Activated CD8-positive, alpha-beta T cell treated with anti-CD3 and anti-CD28 coated beads, Interleukin-2, amount 10 ng/mL, durations not matched to agents 7 days and 5 days (primary cell): ENCODE measurements at regions not wholly inside any gene's neighbourhood (a gene's known extent, or its start where the extent isn't known, plus 50 kb on each side); places are given as distances from the start of the nearest gene placed in this dataset.
A peak's percentile ranks its signal among the peaks of the same experiment; 100 is the strongest.
"Not testable (repeated sequence)": the region's sequence is repeated elsewhere in the genome, so short reads cannot be mapped to it uniquely, and the experiment has no call there.

ENCODE experiments used
- ATAC-seq: fragments of 150-1000 bp; cut with Tn5 transposase; one replicate; pipeline ENCODE4 v1.10.0; 2021; ENCODE audit warnings: moderate library complexity
- CTCF ChIA-PET: fragments of 350-600 bp; sonication (Branson Sonifier 250); formaldehyde crosslinking; loops from one replicate; lab custom pipeline; 2021; ENCODE audit warnings: antibody characterized with exemption; lab: Charles Lee
- POLR2A ChIA-PET: fragments of 350-600 bp; sonication (Branson Sonifier 250); formaldehyde crosslinking; loops from one replicate; lab custom pipeline; 2021; ENCODE audit warnings: antibody characterized with exemption; lab: Charles Lee
- DNase-seq: peaks from one replicate; pipeline ENCODE4 v3.0.0-alpha.2; 2020
- H3K27ac Mint-ChIP-seq: one replicate; pipeline ENCODE4 v1.8.0; 2021; ENCODE audit warnings: mild to moderate bottlenecking, mixed read lengths
- H3K27me3 Mint-ChIP-seq: one replicate; pipeline ENCODE4 v1.8.0; 2021; ENCODE audit warnings: low read depth, mixed read lengths
- H3K36me3 Mint-ChIP-seq: one replicate; pipeline ENCODE4 v1.8.0; 2021; ENCODE audit warnings: low read depth, mixed read lengths
- H3K4me1 Mint-ChIP-seq: one replicate; pipeline ENCODE4 v1.8.0; 2021; ENCODE audit warnings: low read depth, mixed read lengths
- H3K4me3 Mint-ChIP-seq: one replicate; pipeline ENCODE4 v1.8.0; 2021; ENCODE audit warnings: mild to moderate bottlenecking, mixed read lengths
- H3K9me3 Mint-ChIP-seq: one replicate; pipeline ENCODE4 v1.8.0; 2022; ENCODE audit warnings: mixed read lengths; ENCODE audit not compliant: insufficient read depth

- Mint-ChIP-seq H3K4me1 (peaks cover 5% of the 10 kb centered on the region), H3K27ac (no peak overlapping the region), H3K36me3 (peaks cover 2% of the 10 kb centered on the region), H3K9me3 (peaks cover 5% of the 10 kb centered on the region), H3K4me3 (no peak overlapping the region), H3K27me3 (no peaks in the 10 kb centered on the region)
- POLR2A ChIA-PET = no interaction called here
- ATAC-seq = no peak
- no peak for DNase-seq
- CTCF ChIA-PET = no interaction called here
These were observed 305.3 kb upstream of the HNRNPA3 start for GRCh38 chr2:176907341-176907740.

DNA sequence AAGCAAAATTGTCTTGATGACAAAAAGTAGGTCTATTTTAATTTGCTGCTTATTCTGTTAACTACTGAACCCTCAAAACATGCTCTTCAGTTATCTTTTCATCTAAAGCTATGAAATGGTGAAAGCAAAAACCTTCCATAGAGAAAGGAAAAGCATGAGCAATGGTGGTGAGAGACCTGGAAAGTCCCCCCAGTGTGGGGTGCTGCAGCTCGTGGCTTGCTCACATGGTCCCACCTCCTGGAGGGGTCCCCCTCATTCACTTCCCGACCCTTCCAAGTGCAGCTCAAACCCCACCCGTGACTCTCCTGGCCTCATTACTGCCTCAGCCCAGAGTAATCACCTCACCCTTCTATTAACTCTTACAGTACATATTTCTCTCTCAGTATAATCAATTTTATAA lies 301.8 kb upstream of the HNRNPA3 start:
- DNase-seq (no peak), ATAC-seq (no peak)
- POLR2A ChIA-PET = no interaction called here
- Mint-ChIP-seq H3K4me1 (peaks cover 5% of the 10 kb centered on the region), H3K27me3 (no peaks in the 10 kb centered on the region), H3K36me3 (no peaks in the 10 kb centered on the region), H3K27ac (no peak overlapping the region), H3K4me3 (no peak overlapping the region), H3K9me3 (no peaks in the 10 kb centered on the region)
- CTCF ChIA-PET = interaction anchor here (0.6 to 1.6 kb wide), 5 partner anchors 9 to 770 kb away, joined by 3 to 5 read pairs (median 5); no protein-coding TSS in a partner anchor

GRCh38 chr2:176913955-176914354 lies 298.6 kb upstream of the HNRNPA3 start:
- ATAC-seq = no peak
- no peaks in the 10 kb centered on the region for H3K27me3 Mint-ChIP-seq

DNA sequence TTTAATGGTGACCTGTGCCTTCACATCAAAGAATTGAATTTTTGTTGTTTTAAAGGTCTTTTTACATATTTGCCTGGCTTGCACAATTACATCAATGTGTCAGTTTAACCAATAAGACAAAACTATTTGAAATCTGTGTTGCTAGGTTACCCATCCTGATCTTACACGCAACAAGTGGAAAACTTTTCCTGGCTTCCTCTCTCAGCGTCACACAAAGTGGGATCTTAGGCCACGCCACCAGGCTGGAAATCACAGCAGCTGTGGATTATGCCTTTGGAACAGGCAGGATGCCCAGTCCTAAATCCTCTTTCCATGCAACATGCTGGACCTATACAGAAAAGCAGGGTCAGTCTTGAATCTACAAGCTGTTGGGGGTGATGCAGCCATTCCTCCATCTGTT lies 298.2 kb upstream of the HNRNPA3 start:
- Mint-ChIP-seq H3K36me3 (no peaks in the 10 kb centered on the region), H3K9me3 (no peaks in the 10 kb centered on the region), H3K4me1 (peaks cover 5% of the 10 kb centered on the region), H3K4me3 (no peak overlapping the region), H3K27ac (no peak overlapping the region), H3K27me3 (no peaks in the 10 kb centered on the region)
- CTCF ChIA-PET = interaction anchor here (0.6 kb wide), 1 partner anchor 13 kb away, joined by 3 read pairs; no protein-coding TSS in a partner anchor
- POLR2A ChIA-PET = no interaction called here
- no peak for ATAC-seq
- no peak for DNase-seq

More at GRCh38 chr2:176913955-176914354, 298.6 kb upstream of the HNRNPA3 start:
- no peaks in the 10 kb centered on the region for H3K9me3 Mint-ChIP-seq
- CTCF ChIA-PET = interaction anchor here (0.6 kb wide), 1 partner anchor 14 kb away, joined by 3 read pairs; no protein-coding TSS in a partner anchor
- no peak for DNase-seq
- POLR2A ChIA-PET = no interaction called here
- peaks cover 5% of the 10 kb centered on the region for H3K4me1 Mint-ChIP-seq
- H3K27ac Mint-ChIP-seq = no peak overlapping the region
- no peak overlapping the region for H3K4me3 Mint-ChIP-seq
- no peaks in the 10 kb centered on the region for H3K36me3 Mint-ChIP-seq

DNA sequence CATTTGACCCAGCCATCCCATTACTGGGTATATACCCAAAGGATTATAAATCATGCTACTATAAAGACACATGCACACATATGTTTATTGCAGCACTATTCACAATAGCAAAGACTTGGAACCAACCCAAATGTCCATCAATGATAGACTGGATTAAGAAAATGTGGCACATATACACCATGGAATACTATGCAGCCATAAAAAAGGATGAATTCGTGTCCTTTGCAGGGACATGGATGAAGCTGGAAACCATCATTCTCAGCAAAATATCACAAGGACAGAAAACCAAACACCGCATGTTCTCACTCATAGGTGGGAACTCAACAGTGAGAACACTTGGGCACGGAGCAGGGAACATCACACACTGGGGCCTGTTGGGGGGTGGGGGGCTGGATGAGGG lies 290.0 kb upstream of the HNRNPA3 start:
- H3K9me3 Mint-ChIP-seq, H3K27ac Mint-ChIP-seq, DNase-seq, H3K4me3 Mint-ChIP-seq, POLR2A ChIA-PET, H3K36me3 Mint-ChIP-seq, H3K4me1 Mint-ChIP-seq, H3K27me3 Mint-ChIP-seq, CTCF ChIA-PET, ATAC-seq: not testable (repeated sequence)

GRCh38 chr2:176923205-176923604 lies 289.4 kb upstream of the HNRNPA3 start:
- Mint-ChIP-seq H3K27ac (no peak overlapping the region), H3K27me3 (peaks cover 3% of the 10 kb centered on the region), H3K4me1 (no peaks in the 10 kb centered on the region), H3K36me3 (no peaks in the 10 kb centered on the region), H3K9me3 (no peaks in the 10 kb centered on the region), H3K4me3 (no peak overlapping the region)
- DNase-seq (no peak), ATAC-seq (no peak)
- ChIA-PET CTCF (no interaction called here), POLR2A (no interaction called here)

DNA sequence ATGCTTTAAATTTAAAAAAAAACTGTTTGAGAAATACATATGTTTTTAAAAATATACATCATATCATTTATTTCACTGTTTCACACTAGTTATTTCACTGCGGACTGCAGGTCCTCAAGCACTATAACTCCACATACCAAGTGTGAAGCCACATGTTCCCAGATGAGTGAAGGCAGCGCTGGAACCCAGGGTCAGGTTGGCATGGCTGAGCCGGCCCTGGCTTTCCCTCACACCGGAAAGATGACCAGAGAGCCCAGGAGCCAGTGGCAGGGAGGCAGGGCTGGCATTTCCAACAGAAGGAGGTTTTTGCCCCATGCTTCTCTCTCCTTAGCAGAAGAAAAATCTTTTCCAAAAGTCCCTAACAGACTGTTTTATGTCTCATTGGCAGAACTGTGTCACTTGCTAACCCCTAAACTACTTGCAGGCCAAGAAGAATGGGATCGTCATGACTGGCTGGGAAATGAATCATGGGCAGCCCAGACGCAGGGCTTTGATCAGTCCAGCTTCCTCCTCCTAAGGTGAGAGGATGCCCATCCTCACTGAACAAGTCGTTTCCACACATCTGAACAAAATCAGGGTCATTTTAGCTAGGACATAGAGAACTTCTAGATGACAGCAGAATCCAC lies 287.6 kb upstream of the HNRNPA3 start:
- H3K4me3 Mint-ChIP-seq = no peak overlapping the region
- peaks cover 3% of the 10 kb centered on the region for H3K36me3 Mint-ChIP-seq
- peaks cover 3% of the 10 kb centered on the region for H3K27me3 Mint-ChIP-seq
- DNase-seq = no peak
- CTCF ChIA-PET = interaction anchor here (0.7 kb wide), 1 partner anchor 110 kb away, joined by 3 read pairs; no protein-coding TSS in a partner anchor
- POLR2A ChIA-PET = no interaction called here
- H3K9me3 Mint-ChIP-seq = no peaks in the 10 kb centered on the region
- H3K27ac Mint-ChIP-seq = no peak overlapping the region
- H3K4me1 Mint-ChIP-seq = no peaks in the 10 kb centered on the region
- ATAC-seq = no peak

DNA sequence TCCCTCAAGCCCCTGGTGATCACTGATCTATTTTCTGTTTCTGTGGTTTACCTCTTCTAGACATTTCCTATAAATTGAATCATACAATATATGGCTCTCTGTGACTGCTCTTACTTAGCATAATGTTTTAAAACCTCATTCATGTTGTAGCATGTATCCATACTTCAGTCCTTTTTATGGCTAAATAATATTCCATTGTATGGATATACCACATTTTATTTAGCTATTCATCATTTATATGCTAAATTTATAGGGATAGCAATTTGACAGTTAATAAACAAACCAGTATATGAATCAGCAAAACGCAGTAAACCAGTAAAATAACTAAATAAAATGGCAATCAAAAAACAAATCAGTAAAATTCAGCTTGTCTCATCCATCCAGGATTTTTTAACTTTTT lies 286.1 kb upstream of the HNRNPA3 start:
- POLR2A ChIA-PET = no interaction called here
- CTCF ChIA-PET = no interaction called here
- Mint-ChIP-seq H3K27ac (no peak overlapping the region), H3K9me3 (no peaks in the 10 kb centered on the region), H3K27me3 (no peaks in the 10 kb centered on the region), H3K4me1 (peaks cover 6% of the 10 kb centered on the region), H3K4me3 (no peak overlapping the region), H3K36me3 (peaks cover 3% of the 10 kb centered on the region)
- no peak for ATAC-seq
- DNase-seq = no peak

DNA sequence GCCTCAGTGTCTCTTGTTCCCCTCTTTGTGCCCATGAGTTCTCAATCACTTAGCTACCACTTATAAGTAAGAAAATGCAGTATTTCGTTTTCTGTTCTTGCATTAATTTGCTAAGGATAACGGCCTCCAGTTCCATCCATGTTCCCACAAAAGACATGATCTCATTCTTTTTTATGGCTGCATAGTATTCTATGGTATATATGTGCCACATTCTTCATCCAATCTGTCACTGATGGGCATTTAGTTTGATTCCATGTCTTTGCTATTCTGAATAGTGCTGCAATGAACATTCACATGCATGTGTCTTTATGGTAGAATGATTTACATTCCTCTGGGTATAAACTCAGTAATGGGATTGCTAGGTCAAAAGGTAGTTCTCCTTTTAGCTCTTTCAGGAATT lies 283.2 kb upstream of the HNRNPA3 start:
- ATAC-seq, DNase-seq, POLR2A ChIA-PET, H3K9me3 Mint-ChIP-seq, H3K27ac Mint-ChIP-seq, H3K4me3 Mint-ChIP-seq, H3K27me3 Mint-ChIP-seq, H3K36me3 Mint-ChIP-seq: not testable (repeated sequence)
- CTCF ChIA-PET = interaction anchor here (0.5 kb wide), 1 partner anchor 35 kb away, joined by 3 read pairs; no protein-coding TSS in a partner anchor
- H3K4me1 Mint-ChIP-seq = peaks cover 19% of the 10 kb centered on the region

- Mint-ChIP-seq H3K9me3 (no peaks in the 10 kb centered on the region), H3K27me3 (no peaks in the 10 kb centered on the region), H3K4me1 (peaks cover 23% of the 10 kb centered on the region), H3K27ac (peak overlapping the region; percentile 86), H3K36me3 (peaks cover 6% of the 10 kb centered on the region), H3K4me3 (peak overlapping the region; percentile 40)
- DNase-seq (peak; percentile 57), ATAC-seq (peak; percentile 96)
- ChIA-PET POLR2A (interaction anchor here (0.7 to 1.7 kb wide), 3 partner anchors 12 to 661 kb away, joined by 3 to 6 read pairs (median 3); partner anchors contain the start of gene NFE2L2), CTCF (interaction anchor here (0.6 to 2.8 kb wide), 7 partner anchors 13 to 232 kb away, joined by 3 to 10 read pairs (median 3); no protein-coding TSS in a partner anchor)
These were observed 280.7 kb upstream of the HNRNPA3 start for GRCh38 chr2:176931588-176932563.

DNA sequence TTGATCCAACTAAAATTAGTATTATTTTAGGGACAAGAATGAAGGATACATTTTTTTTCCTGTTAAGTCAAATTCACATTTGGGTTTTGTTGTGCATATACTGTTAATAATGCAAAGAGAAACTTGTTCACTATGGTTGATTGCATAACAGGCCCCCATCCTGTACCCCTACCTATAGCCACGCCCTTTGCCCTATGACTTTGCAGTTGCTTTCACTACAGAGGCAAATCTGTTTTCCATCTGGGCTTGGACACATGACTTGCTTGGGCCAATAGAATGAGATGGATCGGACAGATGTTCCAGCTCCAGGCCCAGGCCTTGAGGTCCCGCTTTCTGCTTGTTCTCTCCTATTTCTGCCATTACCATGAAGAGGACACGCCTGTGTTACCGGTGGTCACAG lies 278.5 kb upstream of the HNRNPA3 start:
- Mint-ChIP-seq H3K9me3 (no peaks in the 10 kb centered on the region), H3K4me3 (no peak overlapping the region), H3K36me3 (peaks cover 5% of the 10 kb centered on the region), H3K27ac (no peak overlapping the region), H3K27me3 (no peaks in the 10 kb centered on the region), H3K4me1 (peaks cover 34% of the 10 kb centered on the region)
- ChIA-PET POLR2A (no interaction called here), CTCF (no interaction called here)
- DNase-seq (no peak), ATAC-seq (no peak)
